ENCODE measurements at regions not wholly inside any gene's neighbourhood (a gene's known extent, or its start where the extent isn't known, plus 50 kb on each side); places are given as distances from the start of the nearest gene placed in this dataset.

DNA sequence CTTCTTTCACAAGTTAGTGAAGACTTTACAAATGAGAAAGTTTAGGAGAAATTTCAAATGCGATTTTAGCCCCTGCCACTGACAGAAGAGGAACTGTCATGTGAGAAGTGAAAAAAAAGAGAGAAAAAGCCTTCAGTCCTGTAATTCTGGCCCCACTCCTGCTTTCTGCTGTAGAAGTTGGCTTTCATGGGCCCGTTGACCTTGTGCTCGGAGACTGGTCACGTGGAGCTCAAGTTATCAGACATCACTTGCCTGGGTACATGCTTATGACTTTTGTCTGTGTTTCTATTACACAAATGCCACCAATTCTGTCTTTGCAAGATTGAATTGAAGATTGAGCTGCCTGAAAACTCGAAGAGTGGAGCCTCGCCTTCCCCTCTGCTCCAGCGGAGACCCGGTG lies 749.9 kb downstream of the BCL11A start:
- CTCF ChIA-PET: no interaction called here
- POLR2A ChIA-PET: no interaction called here
- no peak for TF ChIP-seq ARNT (IDR thresholded peaks at IDR 0.05)
- TF ChIP-seq L3MBTL2 (conservative IDR thresholded peaks at IDR 0.05): no peak
- TF ChIP-seq CTBP1 (IDR thresholded peaks at IDR 0.05; ENCODE audit: borderline replicate concordance): no peak
- no peak for DNase-seq (ENCODE audit: extremely low spot score)

DNA sequence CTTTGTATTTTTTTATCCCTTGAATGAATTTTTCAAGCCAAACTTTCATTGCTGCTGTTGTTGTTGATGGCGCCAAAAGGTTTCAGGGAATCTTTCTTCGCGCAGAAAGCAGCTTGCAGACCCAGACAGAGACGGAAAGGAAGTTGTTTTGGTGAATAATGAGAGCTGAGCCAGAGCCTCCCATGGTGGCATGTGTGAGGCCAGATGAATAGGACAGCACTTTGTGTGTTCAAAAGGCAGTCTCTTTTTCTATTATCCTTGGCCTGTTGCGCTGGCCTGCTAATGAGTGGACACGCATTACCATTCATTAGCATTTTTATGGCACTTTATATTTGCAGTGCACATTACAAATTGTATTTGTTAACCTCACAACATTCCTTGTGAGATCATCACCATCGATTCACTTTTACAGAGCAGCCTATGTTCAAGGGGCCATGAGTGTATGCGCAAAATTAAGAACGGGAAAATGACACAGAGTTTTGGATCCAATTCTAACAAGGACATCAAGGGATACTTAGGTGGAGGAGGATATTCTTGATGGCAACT lies 754.7 kb downstream of the BCL11A start:
- TF ChIP-seq HDGF (IDR thresholded peaks at IDR 0.05; ENCODE audit: borderline replicate concordance): no peak
- no peak for TF ChIP-seq ZNF384 (IDR thresholded peaks at IDR 0.05)
- no peak for TF ChIP-seq FOXK2 (IDR thresholded peaks at IDR 0.05)
- TF ChIP-seq SP1 (IDR thresholded peaks at IDR 0.05): no peak
- TF ChIP-seq CTBP1 (IDR thresholded peaks at IDR 0.05; ENCODE audit: borderline replicate concordance): no peak
- no peak for TF ChIP-seq ARNT (IDR thresholded peaks at IDR 0.05)
- TF ChIP-seq TARDBP (IDR thresholded peaks at IDR 0.05): no peak
- TF ChIP-seq FOXA1 (IDR thresholded peaks at IDR 0.05): no peak
- TF ChIP-seq LEF1 (IDR thresholded peaks at IDR 0.05; ENCODE audit: borderline replicate concordance): no peak
- no peak for TF ChIP-seq FOXM1 (IDR thresholded peaks at IDR 0.05; ENCODE audit: borderline replicate concordance)
- POLR2A ChIA-PET: no interaction called here
- DNase-seq (ENCODE audit: extremely low spot score): no peak
- CTCF ChIA-PET: no interaction called here

DNA sequence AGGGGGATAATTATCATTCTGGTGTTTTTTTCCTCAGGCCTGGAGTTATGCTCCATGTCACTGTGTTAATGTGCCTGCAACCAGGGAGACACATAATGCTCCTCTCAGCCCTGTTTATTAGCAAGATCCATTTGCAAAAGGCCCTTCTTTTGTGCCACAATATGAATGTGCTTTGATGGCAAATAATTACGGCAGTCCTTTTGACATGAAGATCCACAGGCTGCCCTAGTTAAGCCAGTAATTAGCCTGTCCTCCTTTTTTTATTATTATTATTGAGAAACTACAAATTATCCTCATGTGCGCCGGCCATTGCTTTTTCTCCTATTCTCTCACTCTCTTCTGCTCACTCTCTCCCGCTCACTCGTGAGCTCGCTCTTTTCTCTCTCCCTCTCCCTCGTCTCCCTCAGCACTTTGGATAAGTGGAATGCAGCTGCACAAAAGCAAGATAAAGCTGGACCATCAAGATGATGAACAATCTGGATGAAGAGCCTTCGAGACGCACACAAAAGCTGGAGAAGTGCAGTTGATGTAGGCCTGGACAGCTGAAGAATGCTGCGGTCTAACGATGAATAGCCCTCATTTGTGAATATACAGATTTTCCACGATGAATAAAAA lies 762.3 kb downstream of the BCL11A start:
- no peak for TF ChIP-seq ELF4 (IDR thresholded peaks at IDR 0.05)
- TF ChIP-seq SUZ12 (IDR thresholded peaks at IDR 0.05): no peak
- TF ChIP-seq, protein P1, sequence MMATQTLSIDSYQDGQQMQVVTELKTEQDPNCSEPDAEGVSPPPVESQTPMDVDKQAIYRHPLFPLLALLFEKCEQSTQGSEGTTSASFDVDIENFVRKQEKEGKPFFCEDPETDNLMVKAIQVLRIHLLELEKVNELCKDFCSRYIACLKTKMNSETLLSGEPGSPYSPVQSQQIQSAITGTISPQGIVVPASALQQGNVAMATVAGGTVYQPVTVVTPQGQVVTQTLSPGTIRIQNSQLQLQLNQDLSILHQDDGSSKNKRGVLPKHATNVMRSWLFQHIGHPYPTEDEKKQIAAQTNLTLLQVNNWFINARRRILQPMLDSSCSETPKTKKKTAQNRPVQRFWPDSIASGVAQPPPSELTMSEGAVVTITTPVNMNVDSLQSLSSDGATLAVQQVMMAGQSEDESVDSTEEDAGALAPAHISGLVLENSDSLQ (IDR thresholded peaks at IDR 0.05): no peak
- no peak for TF ChIP-seq FOXM1 (IDR thresholded peaks at IDR 0.05; ENCODE audit: borderline replicate concordance)
- TF ChIP-seq ZNF384 (IDR thresholded peaks at IDR 0.05): no peak
- TF ChIP-seq FOXK2 (IDR thresholded peaks at IDR 0.05): no peak
- TF ChIP-seq TARDBP (IDR thresholded peaks at IDR 0.05): no peak
- TF ChIP-seq FOXA1 (IDR thresholded peaks at IDR 0.05): no peak
- TF ChIP-seq LEF1 (IDR thresholded peaks at IDR 0.05; ENCODE audit: borderline replicate concordance): no peak
- TF ChIP-seq SP1 (IDR thresholded peaks at IDR 0.05): no peak
- ChIA-PET POLR2A (no interaction called here), CTCF (no interaction called here)
- no peak for DNase-seq (ENCODE audit: extremely low spot score)

DNA sequence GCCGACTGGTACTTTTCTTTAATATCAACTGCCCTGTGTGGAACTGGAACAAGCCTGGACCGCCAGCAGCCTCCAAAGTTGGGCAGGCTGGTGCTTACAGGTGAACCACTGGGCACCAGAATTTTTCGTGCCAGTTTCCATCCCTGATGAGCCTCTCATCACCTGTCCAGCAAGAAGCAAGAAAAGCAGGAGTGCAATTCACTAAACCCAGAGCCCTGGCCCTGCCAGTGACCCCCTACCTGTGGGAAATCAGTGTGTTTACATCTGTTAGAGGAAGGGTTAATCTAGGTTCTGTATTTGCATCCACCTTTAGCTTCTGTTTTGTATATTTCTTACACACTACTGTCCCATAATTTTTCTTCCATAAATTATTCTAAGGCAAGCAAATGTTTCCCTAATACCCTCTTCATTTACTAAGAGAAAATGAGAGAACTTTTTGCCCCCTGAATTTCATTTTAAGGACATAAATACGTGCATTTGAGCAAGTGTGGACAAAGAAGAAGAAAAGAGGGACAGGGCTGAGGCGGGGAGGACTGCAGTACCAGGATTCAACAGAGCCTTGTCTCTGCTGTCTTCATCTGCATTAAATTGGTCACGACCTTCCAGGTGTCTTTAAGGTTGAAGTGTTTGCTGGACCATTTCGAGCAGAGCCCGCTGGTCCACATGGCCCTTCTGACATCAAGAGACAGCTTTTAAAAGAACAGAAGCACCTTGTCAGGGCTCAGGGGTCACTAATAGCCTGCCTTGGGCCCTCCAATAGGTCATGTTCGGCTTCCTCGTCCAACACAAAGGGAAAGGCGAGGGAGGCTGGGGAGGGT lies 763.1 kb downstream of the BCL11A start:
- no peak for DNase-seq (ENCODE audit: extremely low spot score)
- ChIA-PET POLR2A (no interaction called here), CTCF (no interaction called here)
- TF ChIP-seq FOXM1 (IDR thresholded peaks at IDR 0.05; ENCODE audit: borderline replicate concordance) (no peak), FOXK2 (IDR thresholded peaks at IDR 0.05) (no peak), ARNT (IDR thresholded peaks at IDR 0.05) (no peak), L3MBTL2 (conservative IDR thresholded peaks at IDR 0.05) (no peak), HDGF (IDR thresholded peaks at IDR 0.05; ENCODE audit: borderline replicate concordance) (no peak), SUZ12 (IDR thresholded peaks at IDR 0.05) (no peak), BHLHE40 (IDR thresholded peaks at IDR 0.05; ENCODE audit: borderline replicate concordance) (no peak), ZNF384 (IDR thresholded peaks at IDR 0.05) (no peak), SP1 (IDR thresholded peaks at IDR 0.05) (no peak)

DNA sequence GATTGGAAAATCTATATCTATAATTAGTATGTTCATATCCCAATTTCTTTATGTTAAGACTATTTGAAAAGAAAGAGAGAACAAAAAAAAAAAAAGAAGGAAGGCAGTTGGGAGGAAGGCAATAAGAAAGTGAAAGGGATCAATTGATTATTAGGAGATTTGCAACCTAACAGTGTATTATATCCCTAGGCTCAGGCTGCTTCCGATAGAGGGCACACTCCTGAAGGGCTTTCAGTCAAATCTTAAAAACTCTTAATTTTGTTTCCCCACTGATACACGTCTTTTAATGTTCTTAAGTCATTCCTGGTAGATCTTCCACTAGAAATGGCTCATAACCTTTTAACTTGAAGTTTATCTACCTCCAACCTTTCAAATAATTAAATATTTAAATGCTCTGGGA lies 763.9 kb downstream of the BCL11A start:
- DNase-seq (ENCODE audit: extremely low spot score): no peak
- CTCF ChIA-PET: no interaction called here
- no peak for TF ChIP-seq L3MBTL2 (conservative IDR thresholded peaks at IDR 0.05)
- POLR2A ChIA-PET: no interaction called here

DNA sequence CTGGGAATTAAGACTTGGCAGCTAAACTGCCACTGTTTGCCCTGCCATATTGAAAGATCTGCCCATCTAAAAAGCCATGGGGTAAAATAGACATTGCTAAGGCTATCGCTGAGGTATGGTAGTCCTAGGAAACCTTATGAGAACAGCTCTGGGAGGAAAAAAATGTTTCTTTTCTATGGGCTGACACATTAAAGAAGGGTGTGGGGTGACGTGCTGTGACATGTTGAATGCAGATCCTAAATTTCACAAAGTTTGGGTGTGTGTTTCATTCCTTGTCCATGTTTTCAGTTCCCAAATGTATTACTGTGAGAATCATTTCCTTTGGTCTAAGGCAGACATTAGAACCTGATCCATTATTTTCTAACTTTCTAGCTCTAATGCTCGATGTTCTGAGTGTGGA lies 766.4 kb downstream of the BCL11A start:
- ChIA-PET POLR2A (no interaction called here), CTCF (no interaction called here)
- TF ChIP-seq SP1 (IDR thresholded peaks at IDR 0.05) (no peak), FOXA1 (IDR thresholded peaks at IDR 0.05) (no peak), FOXK2 (IDR thresholded peaks at IDR 0.05) (no peak), LEF1 (IDR thresholded peaks at IDR 0.05; ENCODE audit: borderline replicate concordance) (no peak), SUZ12 (IDR thresholded peaks at IDR 0.05) (no peak), ELF4 (IDR thresholded peaks at IDR 0.05) (no peak), FOXM1 (IDR thresholded peaks at IDR 0.05; ENCODE audit: borderline replicate concordance) (no peak), CTBP1 (IDR thresholded peaks at IDR 0.05; ENCODE audit: borderline replicate concordance) (no peak), BHLHE40 (IDR thresholded peaks at IDR 0.05; ENCODE audit: borderline replicate concordance) (no peak), L3MBTL2 (conservative IDR thresholded peaks at IDR 0.05) (no peak), HDGF (IDR thresholded peaks at IDR 0.05; ENCODE audit: borderline replicate concordance) (no peak), ARNT (IDR thresholded peaks at IDR 0.05) (no peak)
- TF ChIP-seq, protein P1 (IDR thresholded peaks at IDR 0.05): no peak
- no peak for DNase-seq (ENCODE audit: extremely low spot score)

DNA sequence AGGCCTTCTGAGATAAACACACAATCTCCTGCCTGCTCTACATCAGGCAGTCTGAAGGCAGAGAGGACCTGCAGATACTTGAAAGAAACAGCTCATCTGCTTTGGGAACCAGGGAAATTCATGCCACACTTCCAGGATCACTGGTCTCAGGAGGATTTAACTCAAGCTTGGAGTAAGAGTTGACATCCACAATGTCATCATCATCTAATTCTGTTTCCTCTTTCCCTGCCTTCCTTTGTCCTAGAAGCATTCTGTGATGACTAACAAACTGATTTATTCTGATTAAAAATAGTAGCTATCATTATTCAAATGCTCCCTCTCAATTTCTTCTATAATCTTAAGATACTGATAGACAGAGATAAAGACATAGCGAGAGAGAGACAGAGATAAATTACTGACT lies 766.8 kb downstream of the BCL11A start:
- no peak for DNase-seq (ENCODE audit: extremely low spot score)
- CTCF ChIA-PET: no interaction called here
- TF ChIP-seq SUZ12 (IDR thresholded peaks at IDR 0.05) (no peak), ZNF384 (IDR thresholded peaks at IDR 0.05) (no peak), ARNT (IDR thresholded peaks at IDR 0.05) (no peak), ELF4 (IDR thresholded peaks at IDR 0.05) (no peak), HDGF (IDR thresholded peaks at IDR 0.05; ENCODE audit: borderline replicate concordance) (no peak), L3MBTL2 (conservative IDR thresholded peaks at IDR 0.05) (no peak), LEF1 (IDR thresholded peaks at IDR 0.05; ENCODE audit: borderline replicate concordance) (no peak)
- POLR2A ChIA-PET: no interaction called here

All from HEK293T (cell line).